Suprapubic skin (tissue), 3 donors: ENCODE measurements at regions not wholly inside any gene's neighbourhood (a gene's known extent, or its start where the extent isn't known, plus 50 kb on each side); places are given as distances from the start of the nearest gene placed in this dataset.

Source experiments
- POLR2A ChIP-seq, 2 donors: fragments of 450-650 bp; IDR thresholded peaks; one replicate each; pipeline ENCODE4 v1.6.1; 2017; ENCODE audit warnings: antibody characterized with exemption in 2 of 2, mild to moderate bottlenecking in 2 of 2, moderate library complexity in 2 of 2
- TF ChIP-seq, protein P1 (sequence below), 2 donors: fragments of 200-600 bp in 1 of 2; fragments of 450-650 bp in 1 of 2; sonication (generic) in 1 of 2; IDR thresholded peaks; one replicate each; pipeline ENCODE4 v1.5.1; 2016 to 2019; ENCODE audit warnings: antibody characterized with exemption in 2 of 2, mild to moderate bottlenecking in 1 of 2, moderate library complexity in 1 of 2

DNA sequence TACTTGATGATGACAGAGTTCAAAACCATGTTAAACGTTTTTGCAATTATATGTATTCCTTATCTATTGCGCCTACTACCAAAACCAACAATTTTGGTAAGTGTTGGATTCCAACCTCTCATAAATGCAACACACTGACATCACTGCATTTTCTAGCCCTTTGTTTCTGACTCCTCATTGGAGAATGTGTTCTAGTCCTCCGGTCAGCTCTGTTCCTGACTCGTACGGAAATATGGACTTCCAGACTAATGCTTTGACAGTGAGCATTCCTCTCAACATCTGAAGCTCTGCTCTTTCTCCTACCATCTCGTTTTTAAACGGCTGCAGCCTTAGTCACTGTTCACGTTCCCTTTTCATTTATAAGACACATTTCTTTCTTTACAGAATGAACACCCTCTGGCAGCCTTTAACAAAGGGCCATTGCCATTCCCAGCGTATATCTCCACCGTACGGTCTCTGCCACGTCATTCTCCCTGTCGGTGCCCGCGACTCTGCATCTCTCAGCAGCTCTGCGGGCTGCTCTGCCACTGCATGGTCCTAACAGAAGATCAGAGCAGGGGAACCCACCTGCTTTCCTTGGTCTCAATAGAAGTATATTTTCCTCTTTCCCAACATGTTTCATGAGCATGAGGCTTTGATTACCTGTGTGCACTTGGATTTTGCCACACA, 103.0 kb upstream of the SYNDIG1 start:
- TF ChIP-seq, protein P1, sequence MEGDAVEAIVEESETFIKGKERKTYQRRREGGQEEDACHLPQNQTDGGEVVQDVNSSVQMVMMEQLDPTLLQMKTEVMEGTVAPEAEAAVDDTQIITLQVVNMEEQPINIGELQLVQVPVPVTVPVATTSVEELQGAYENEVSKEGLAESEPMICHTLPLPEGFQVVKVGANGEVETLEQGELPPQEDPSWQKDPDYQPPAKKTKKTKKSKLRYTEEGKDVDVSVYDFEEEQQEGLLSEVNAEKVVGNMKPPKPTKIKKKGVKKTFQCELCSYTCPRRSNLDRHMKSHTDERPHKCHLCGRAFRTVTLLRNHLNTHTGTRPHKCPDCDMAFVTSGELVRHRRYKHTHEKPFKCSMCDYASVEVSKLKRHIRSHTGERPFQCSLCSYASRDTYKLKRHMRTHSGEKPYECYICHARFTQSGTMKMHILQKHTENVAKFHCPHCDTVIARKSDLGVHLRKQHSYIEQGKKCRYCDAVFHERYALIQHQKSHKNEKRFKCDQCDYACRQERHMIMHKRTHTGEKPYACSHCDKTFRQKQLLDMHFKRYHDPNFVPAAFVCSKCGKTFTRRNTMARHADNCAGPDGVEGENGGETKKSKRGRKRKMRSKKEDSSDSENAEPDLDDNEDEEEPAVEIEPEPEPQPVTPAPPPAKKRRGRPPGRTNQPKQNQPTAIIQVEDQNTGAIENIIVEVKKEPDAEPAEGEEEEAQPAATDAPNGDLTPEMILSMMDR (IDR thresholded peaks at IDR 0.05): no peak
- TF ChIP-seq POLR2A (IDR thresholded peaks at IDR 0.05): no peak
